ENCODE measurements at regions not wholly inside any gene's neighbourhood (a gene's known extent, or its start where the extent isn't known, plus 50 kb on each side); places are given as distances from the start of the nearest gene placed in this dataset.

DNA sequence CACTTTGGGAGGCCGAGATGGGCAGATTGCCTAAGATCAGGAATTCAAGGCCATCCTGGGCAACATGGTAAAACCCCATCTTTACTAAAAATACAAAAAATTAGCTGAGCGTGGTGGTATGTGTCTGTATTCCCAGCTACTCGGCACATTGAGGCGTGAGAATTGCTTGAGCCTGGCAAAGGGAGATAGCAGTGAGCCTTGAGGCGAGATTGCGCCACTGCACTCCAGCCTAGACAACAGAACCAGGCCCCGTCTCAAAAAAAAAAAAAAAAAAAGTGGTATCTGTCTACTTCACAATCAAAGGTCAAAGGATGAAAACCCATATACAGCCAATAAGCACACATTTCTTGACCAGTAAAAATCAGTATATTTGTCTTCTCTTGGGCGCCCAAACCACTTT lies 728.5 kb upstream of the ADAMTS16 start:
- DNase-seq (ENCODE audit: low read depth, low spot score) = no peak
- no peak overlapping the region for H3K4me3 ChIP-seq (ENCODE audit: low read depth, low read length)
- ChIA-PET POLR2A (no interaction called here), CTCF (no interaction called here)
- TF ChIP-seq, protein P1, sequence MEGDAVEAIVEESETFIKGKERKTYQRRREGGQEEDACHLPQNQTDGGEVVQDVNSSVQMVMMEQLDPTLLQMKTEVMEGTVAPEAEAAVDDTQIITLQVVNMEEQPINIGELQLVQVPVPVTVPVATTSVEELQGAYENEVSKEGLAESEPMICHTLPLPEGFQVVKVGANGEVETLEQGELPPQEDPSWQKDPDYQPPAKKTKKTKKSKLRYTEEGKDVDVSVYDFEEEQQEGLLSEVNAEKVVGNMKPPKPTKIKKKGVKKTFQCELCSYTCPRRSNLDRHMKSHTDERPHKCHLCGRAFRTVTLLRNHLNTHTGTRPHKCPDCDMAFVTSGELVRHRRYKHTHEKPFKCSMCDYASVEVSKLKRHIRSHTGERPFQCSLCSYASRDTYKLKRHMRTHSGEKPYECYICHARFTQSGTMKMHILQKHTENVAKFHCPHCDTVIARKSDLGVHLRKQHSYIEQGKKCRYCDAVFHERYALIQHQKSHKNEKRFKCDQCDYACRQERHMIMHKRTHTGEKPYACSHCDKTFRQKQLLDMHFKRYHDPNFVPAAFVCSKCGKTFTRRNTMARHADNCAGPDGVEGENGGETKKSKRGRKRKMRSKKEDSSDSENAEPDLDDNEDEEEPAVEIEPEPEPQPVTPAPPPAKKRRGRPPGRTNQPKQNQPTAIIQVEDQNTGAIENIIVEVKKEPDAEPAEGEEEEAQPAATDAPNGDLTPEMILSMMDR (IDR thresholded peaks at IDR 0.05; ENCODE audit: insufficient read depth, low read length, missing control alignments) = no peak

DNA sequence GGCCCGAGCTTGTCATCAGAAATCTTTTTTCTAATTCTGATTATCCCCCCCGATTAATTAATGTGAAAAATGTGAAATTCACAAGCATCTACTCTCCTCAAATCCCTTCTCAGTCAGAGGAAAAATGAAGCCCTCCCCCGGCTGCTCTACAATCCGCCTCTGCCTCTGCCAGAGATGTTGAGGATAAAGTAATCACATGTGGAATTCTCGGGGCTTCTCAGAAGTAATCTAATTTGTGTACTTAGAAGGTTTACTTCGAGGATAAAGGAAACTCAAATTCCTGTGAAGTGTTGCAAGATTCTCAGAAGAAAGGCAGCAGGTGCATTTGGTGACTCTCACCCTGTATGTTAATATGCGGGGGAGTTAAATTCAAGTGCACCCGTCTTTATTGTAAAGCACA lies 726.1 kb upstream of the ADAMTS16 start:
- TF ChIP-seq, protein P1 (IDR thresholded peaks at IDR 0.05; ENCODE audit: insufficient read depth, low read length, missing control alignments) = no peak
- POLR2A ChIA-PET = no interaction called here
- CTCF ChIA-PET = no interaction called here
- no peak overlapping the region for H3K4me3 ChIP-seq (ENCODE audit: low read depth, low read length)
- DNase-seq (ENCODE audit: low read depth, low spot score) = no peak

DNA sequence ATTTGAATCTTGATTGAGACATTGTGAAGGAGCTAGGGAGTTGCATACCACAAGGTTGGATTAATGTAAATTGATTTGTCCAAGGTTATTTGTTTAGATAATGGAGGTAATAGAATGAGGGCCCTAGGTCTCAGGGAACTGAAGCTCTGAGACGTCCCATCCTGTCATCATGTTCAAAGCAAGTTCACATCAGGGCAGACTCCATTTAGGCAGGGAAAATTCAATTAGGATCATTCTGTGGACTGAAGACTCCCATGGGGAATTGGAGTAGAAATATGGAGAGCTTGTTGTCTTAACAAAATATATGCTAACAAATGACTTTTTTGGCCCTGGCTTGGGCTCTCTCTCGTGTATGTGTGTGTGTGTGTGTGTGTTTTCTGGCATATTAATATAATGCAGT lies 722.0 kb upstream of the ADAMTS16 start:
- TF ChIP-seq, protein P1 (IDR thresholded peaks at IDR 0.05; ENCODE audit: insufficient read depth, low read length, missing control alignments) = no peak
- ChIA-PET POLR2A (no interaction called here), CTCF (no interaction called here)
- H3K4me3 ChIP-seq (ENCODE audit: low read depth, low read length) = no peak overlapping the region
- DNase-seq (ENCODE audit: low read depth, low spot score) = no peak

DNA sequence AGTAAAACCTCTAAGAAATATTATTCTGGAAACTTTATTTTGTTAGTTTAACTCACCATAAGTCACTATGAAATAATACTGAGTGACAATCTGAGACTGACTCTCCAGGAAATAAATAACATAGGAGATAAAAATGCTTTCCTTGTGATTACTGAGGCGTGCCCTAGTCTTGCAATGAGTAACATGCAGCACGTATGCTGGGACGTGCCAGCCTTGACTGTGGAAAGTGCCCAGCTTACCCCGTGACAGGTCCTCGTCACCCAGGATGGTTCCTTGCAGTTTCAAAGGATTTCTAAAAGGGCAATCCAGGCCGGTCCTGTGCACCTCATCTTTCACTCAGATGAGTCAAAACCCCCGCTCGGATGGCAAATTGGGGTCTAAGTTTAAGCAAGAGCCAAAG lies 720.8 kb upstream of the ADAMTS16 start:
- CTCF ChIA-PET = no interaction called here

GRCh38 chr5:4420177-4420576 lies 720.0 kb upstream of the ADAMTS16 start:
- POLR2A ChIA-PET = no interaction called here
- CTCF ChIA-PET = no interaction called here
- DNase-seq (ENCODE audit: low read depth, low spot score) = no peak
- H3K4me3 ChIP-seq (ENCODE audit: low read depth, low read length) = no peak overlapping the region
- TF ChIP-seq, protein P1 (IDR thresholded peaks at IDR 0.05; ENCODE audit: insufficient read depth, low read length, missing control alignments) = no peak

More for the DNA sequence above, 720.8 kb upstream of the ADAMTS16 start:
- no peak overlapping the region for H3K4me3 ChIP-seq (ENCODE audit: low read depth, low read length)
- TF ChIP-seq, protein P1 (IDR thresholded peaks at IDR 0.05; ENCODE audit: insufficient read depth, low read length, missing control alignments) = no peak
- DNase-seq (ENCODE audit: low read depth, low spot score) = no peak
- POLR2A ChIA-PET = no interaction called here

- ChIA-PET CTCF (no interaction called here), POLR2A (no interaction called here)
- H3K4me3 ChIP-seq (ENCODE audit: low read depth, low read length) = no peak overlapping the region
- DNase-seq (ENCODE audit: low read depth, low spot score) = no peak
- TF ChIP-seq, protein P1 (IDR thresholded peaks at IDR 0.05; ENCODE audit: insufficient read depth, low read length, missing control alignments) = no peak
Measured at GRCh38 chr5:4420681-4421080, 719.4 kb upstream of the ADAMTS16 start.
